Hepatic stellate cell (primary cell): ENCODE measurements at regions not wholly inside any gene's neighbourhood (a gene's known extent, or its start where the extent isn't known, plus 50 kb on each side); places are given as distances from the start of the nearest gene placed in this dataset.
"Not testable (repeated sequence)": the region's sequence is repeated elsewhere in the genome, so short reads cannot be mapped to it uniquely, and the experiment has no call there.

ENCODE experiments used
- DNase-seq: peaks from one replicate; pipeline ENCODE4 v3.0.0; 2011; ENCODE audit warnings: low spot score

- DNase-seq: peak; percentile 27
Measured at GRCh38 chrX:13381514-13381913, 61.7 kb upstream of the ATXN3L start.

GRCh38 chrX:13380211-13380610, 60.4 kb upstream of the ATXN3L start:
- DNase-seq: no peak

GRCh38 chrX:13378562-13379518, 59.0 kb upstream of the ATXN3L start:
- not testable (repeated sequence) for DNase-seq

- DNase-seq: no peak
Measured at GRCh38 chrX:13377550-13377934, 57.7 kb upstream of the ATXN3L start.

GRCh38 chrX:13376857-13377549, 57.1 kb upstream of the ATXN3L start:
- peak; percentile 64 for DNase-seq

- not testable (repeated sequence) for DNase-seq
Measured at GRCh38 chrX:13375596-13375995, 55.7 kb upstream of the ATXN3L start.

- no peak for DNase-seq
Measured at GRCh38 chrX:13374364-13374763, 54.5 kb upstream of the ATXN3L start.

- peak; percentile 32 for DNase-seq
Measured at GRCh38 chrX:13373431-13374187, 53.8 kb upstream of the ATXN3L start.

GRCh38 chrX:13373027-13373426, 53.2 kb upstream of the ATXN3L start:
- DNase-seq: no peak

GRCh38 chrX:13372203-13372980, 52.5 kb upstream of the ATXN3L start:
- no peak for DNase-seq

GRCh38 chrX:13371186-13371585, 51.3 kb upstream of the ATXN3L start:
- no peak for DNase-seq

GRCh38 chrX:13370713-13371112, 50.9 kb upstream of the ATXN3L start:
- no peak for DNase-seq
